Hypothalamus (tissue), 51 donors: ENCODE measurements at regions not wholly inside any gene's neighbourhood (a gene's known extent, or its start where the extent isn't known, plus 50 kb on each side); places are given as distances from the start of the nearest gene placed in this dataset.

ENCODE experiments used
- DNase-seq, 51 donors: peaks; one replicate each; lab custom pipeline; 2025; lab: John Stamatoyannopoulos, UW

GRCh38 chr9:515665-516064 lies 301.0 kb downstream of the DOCK8 start:
- DNase-seq = no peak

GRCh38 chr9:517993-518392 lies 303.3 kb downstream of the DOCK8 start:
- DNase-seq = no peak

GRCh38 chr9:518540-518939 lies 303.9 kb downstream of the DOCK8 start:
- DNase-seq = no peak

GRCh38 chr9:519579-519978 lies 304.9 kb downstream of the DOCK8 start:
- no peak for DNase-seq

- no peak for DNase-seq
Observed at GRCh38 chr9:520302-520701, 305.6 kb downstream of the DOCK8 start.

- DNase-seq = no peak
Observed at GRCh38 chr9:522190-522589, 307.5 kb downstream of the DOCK8 start.

- DNase-seq = peak in 1 of 51 donors; percentile 26
Observed at GRCh38 chr9:522658-523057, 308.0 kb downstream of the DOCK8 start.

- DNase-seq = no peak
Observed at GRCh38 chr9:523444-523843, 308.8 kb downstream of the DOCK8 start.

- DNase-seq = no peak
Observed at GRCh38 chr9:524008-524407, 309.3 kb downstream of the DOCK8 start.

- DNase-seq = no peak
Observed at GRCh38 chr9:526904-527591, 312.4 kb downstream of the DOCK8 start.

- DNase-seq = no peak
Observed at GRCh38 chr9:529731-530130, 311.8 kb upstream of the DMRT1 start.

GRCh38 chr9:530681-531080 lies 310.8 kb upstream of the DMRT1 start:
- peak in 5 of 51 donors; percentile 4 to 28 (median 10) for DNase-seq

- DNase-seq = no peak
Observed at GRCh38 chr9:532707-533106, 308.8 kb upstream of the DMRT1 start.

- DNase-seq = peak in 46 of 51 donors; percentile 5 to 90 (median 70)
Observed at GRCh38 chr9:534886-535285, 306.6 kb upstream of the DMRT1 start.

- no peak for DNase-seq
Observed at GRCh38 chr9:535356-535755, 306.1 kb upstream of the DMRT1 start.

- no peak for DNase-seq
Observed at GRCh38 chr9:536597-537511, 304.6 kb upstream of the DMRT1 start.

- no peak for DNase-seq
Observed at GRCh38 chr9:543478-543877, 298.0 kb upstream of the DMRT1 start.

GRCh38 chr9:545480-545879 lies 296.0 kb upstream of the DMRT1 start:
- DNase-seq = peak in 4 of 51 donors; percentile 8 to 26 (median 14)

GRCh38 chr9:546235-546634 lies 295.3 kb upstream of the DMRT1 start:
- DNase-seq = no peak

- peak in 19 of 51 donors; percentile 11 to 85 (median 25) for DNase-seq
Observed at GRCh38 chr9:546797-547223, 294.7 kb upstream of the DMRT1 start.

GRCh38 chr9:547314-547713 lies 294.2 kb upstream of the DMRT1 start:
- DNase-seq = no peak

GRCh38 chr9:549455-549997 lies 292.0 kb upstream of the DMRT1 start:
- no peak for DNase-seq
